HPDE6-E6E7 (cell line): ENCODE measurements at regions not wholly inside any gene's neighbourhood (a gene's known extent, or its start where the extent isn't known, plus 50 kb on each side); places are given as distances from the start of the nearest gene placed in this dataset.
A peak's percentile ranks its signal among the peaks of the same experiment; 100 is the strongest.
"Not testable (repeated sequence)": the region's sequence is repeated elsewhere in the genome, so short reads cannot be mapped to it uniquely, and the experiment has no call there.

Experiments
- DNase-seq: peaks from one replicate; pipeline ENCODE4 v3.0.0; 2011; ENCODE audit warnings: missing footprints; ENCODE audit errors: extremely low spot score

GRCh38 chr4:155445306-155445705, 68.5 kb upstream of the MAP9 start:
- DNase-seq: no peak

DNA sequence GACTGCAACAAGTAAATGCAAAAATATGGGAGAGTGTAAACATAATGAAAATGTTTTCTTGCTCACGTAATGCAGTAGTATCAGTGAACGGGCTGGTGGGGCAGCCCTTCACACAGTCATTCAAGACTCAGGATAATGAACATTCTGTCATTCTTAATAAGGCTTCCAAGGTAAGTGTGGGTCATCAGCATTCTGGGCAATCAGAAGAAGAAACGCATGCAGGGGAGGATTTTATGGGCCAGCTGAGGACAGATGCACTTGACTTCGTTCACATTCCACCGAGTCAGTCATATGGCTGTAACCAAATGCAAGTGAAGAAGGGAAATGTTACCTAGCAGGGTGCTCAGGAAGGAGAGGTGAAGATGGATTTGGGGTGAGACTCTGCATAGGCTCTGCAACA, 68.0 kb upstream of the MAP9 start:
- DNase-seq: no peak

- DNase-seq: peak; percentile 49
These were observed 65.7 kb upstream of the MAP9 start for GRCh38 chr4:155442267-155443105.

DNA sequence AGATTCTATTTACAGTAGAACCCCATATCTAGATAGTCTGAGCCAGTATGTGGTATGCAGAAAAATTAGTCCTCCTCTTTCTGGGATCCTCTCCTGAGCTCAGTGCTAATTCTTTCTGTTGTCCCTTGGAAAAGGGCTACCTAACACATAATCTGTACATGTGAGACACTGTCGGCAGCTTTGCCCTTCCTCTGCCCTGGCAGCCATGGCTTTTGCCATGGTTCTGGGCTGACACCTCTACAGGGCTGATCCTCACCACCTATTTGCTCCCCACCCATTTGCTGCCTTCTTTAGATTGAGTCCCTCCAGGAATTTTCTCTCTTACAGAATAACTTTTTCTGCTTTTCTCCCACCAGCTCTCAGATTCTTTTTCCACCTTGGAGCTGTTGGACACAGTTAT, 64.7 kb upstream of the MAP9 start:
- DNase-seq: no peak

DNA sequence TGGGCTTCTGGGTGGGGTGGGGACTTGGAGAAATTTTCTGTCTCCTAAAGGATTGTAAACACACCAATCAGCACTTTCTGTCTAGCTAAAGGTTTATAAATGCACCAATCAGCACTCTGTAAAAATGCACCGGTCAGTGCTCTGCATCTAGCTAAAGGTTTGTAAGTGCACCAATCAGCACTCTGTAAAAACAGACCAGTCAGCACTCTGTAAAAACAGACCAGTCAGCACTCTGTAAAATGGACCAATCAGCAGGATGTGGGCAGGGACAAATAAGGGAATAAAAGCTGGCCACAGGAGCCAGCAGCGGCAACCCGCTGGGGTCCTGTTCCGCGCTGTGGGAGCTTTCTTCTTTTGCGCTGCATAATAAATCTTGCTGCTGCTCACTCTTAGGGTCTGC, 63.0 kb upstream of the MAP9 start:
- not testable (repeated sequence) for DNase-seq

DNA sequence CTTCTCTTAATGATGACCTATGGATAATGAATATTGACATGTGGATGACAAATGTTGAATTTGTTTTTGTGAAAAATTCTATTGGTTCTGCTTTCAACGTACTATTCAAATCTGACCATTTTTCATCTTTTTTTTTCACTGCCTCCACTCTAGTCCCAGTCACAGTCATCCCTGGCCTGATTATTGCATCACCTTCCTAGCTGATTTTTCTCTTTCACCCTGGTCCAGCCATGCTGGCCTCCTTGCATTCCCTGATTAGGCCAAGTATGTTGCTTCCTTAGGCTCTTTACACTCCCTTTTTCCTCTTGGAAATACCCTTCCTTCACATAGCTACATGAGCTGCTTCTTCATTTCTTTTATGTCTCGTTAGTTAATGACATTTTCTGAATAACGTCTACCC, 58.1 kb upstream of the MAP9 start:
- no peak for DNase-seq

DNA sequence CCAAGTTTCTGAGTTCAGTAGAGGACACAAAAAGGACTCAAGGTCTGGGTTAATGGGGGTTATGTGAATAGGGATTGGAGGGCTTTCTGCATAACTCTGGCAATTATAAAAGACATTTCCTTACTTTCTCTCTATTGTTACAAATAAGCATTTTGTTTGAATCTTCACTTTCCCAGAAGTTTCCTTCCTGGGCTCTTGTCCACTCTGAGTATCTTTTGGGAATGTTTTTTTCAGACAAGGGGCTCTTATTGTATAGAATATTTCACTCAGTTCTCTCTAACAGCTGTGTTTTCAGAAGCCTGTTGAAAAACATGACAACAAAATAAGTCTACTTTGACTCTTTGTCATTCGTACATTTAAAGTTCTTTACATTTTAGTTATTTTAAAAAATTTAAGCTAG, 57.6 kb upstream of the MAP9 start:
- no peak for DNase-seq

DNA sequence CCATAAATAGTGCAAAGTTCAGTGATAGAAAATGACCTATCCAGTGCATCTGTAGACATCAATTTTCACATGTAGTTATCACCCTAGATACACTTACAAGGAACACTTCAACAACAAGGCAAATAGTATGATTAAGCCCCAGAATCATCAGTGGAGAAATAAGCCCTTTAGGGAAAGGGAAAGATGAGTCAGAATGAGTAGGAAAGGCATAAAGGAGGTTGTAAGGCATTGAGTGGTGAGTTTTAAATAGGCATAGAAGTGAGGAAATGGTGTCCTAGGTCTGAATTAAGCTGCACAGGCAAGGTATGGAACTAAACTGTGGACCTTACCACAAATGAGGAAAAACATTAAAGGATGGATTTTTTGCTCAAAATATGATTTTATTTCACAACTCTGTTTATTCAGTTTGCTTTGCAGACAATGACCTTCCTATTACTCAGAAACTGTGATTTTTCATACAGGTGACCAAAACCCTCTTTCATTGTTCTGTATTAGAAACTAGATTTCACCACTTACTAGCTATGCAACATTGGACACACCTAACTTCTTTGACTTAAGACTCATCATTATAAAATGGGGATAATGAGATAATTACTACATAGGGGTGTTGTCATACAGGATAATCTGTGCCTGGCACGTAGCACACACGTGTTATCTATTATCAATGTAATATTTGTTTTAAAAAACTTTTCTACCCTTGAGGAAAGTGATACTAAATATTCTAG, 57.0 kb upstream of the MAP9 start:
- peak; percentile 69 for DNase-seq

- DNase-seq: no peak
These were observed 54.4 kb upstream of the MAP9 start for GRCh38 chr4:155430895-155431795.

DNA sequence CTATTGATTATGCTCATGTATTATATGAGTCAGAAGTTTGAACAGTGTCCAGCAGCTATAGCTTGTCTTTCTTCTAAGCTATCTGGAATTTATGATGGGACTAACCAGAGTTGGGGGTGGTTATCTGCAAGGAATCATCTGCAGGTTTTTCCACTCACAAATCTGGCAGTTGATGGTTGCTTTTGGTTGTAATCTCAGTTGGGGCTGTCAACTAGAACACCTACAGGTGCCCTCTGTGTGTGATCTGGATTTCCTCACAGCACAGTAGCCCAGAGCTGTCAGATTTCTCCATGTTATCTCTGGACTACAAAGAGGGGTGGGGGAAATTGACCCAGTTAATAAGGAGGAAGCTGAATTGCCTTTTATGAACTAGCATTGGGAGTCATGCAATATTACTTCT, 51.4 kb upstream of the MAP9 start:
- DNase-seq: no peak

DNA sequence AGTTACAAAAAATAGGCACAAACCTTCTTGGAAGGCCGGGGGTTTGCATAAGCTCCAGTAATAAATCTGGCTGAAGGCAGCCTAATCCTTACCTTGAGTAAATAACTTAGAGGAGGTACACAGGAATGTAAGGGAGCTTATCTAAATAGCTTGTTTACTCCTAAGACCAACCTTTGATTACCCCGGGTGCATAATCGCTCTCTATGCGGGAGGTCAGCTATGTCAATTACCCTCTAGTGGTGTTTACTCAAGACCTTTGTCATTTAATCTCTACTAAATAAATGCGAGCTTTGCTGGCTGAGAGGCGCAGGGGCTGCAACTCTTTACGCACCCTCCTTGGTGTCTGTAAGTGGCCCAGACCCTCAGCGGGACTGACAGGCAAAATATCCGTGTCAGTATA, 50.2 kb upstream of the MAP9 start:
- DNase-seq: no peak
